Aorta (tissue), 5 donors: ENCODE measurements at regions not wholly inside any gene's neighbourhood (a gene's known extent, or its start where the extent isn't known, plus 50 kb on each side); places are given as distances from the start of the nearest gene placed in this dataset.
"Not testable (repeated sequence)": the region's sequence is repeated elsewhere in the genome, so short reads cannot be mapped to it uniquely, and the experiment has no call there.

Experiments used
- ATAC-seq: fragments of 200-7000 bp; cut with Tn5 transposase; one replicate; pipeline ENCODE4 v1.9.1; 2022; ENCODE audit warnings: moderate library complexity; ENCODE audit not compliant: low FRiP score
- DNase-seq, 2 donors: peaks; one replicate each; pipeline ENCODE4 v3.0.0-alpha.2; 2020
- H3K27ac ChIP-seq, 2 donors: one replicate each; pipeline ENCODE4 v1.5.1; 2013; ENCODE audit warnings: low read length in 2 of 2, mild to moderate bottlenecking in 2 of 2, moderate library complexity in 2 of 2, control low read depth in 1 of 2, inconsistent platforms in 1 of 2, low read depth in 1 of 2
- H3K27me3 ChIP-seq, 2 donors: one replicate each; pipeline ENCODE4 v1.6.1; 2013; ENCODE audit warnings: control low read depth in 1 of 2, low read length in 1 of 2, mild to moderate bottlenecking in 1 of 2, moderate library complexity in 1 of 2; ENCODE audit not compliant: insufficient read depth in 2 of 2, control insufficient read depth in 1 of 2
- H3K36me3 ChIP-seq, 2 donors: one replicate each; pipeline ENCODE4 v1.6.1; 2013; ENCODE audit warnings: control low read depth in 1 of 2, low read length in 1 of 2, mild to moderate bottlenecking in 1 of 2; ENCODE audit not compliant: insufficient read depth in 2 of 2, control insufficient read depth in 1 of 2
- H3K4me1 ChIP-seq, 2 donors: one replicate each; pipeline ENCODE4 v1.6.1; 2013; ENCODE audit warnings: low read length in 2 of 2, control low read depth in 1 of 2, mild to moderate bottlenecking in 1 of 2, moderate library complexity in 1 of 2; ENCODE audit not compliant: insufficient read depth in 2 of 2, control insufficient read depth in 1 of 2
- H3K4me3 ChIP-seq, 2 donors: one replicate each; pipeline ENCODE4 v1.5.1; 2013; ENCODE audit warnings: low read length in 2 of 2, control low read depth in 1 of 2, mild to moderate bottlenecking in 1 of 2
- H3K9me3 ChIP-seq: one replicate; pipeline ENCODE4 v1.6.1; 2013; ENCODE audit warnings: mild to moderate bottlenecking, low read length; ENCODE audit not compliant: control insufficient read depth
- WGBS, 2 donors: extraction: QIAGEN DNeasy Blood & Tissue Kit; methylation state at CpG; one replicate each; pipeline ENCODE4 v1.1.7; 2013; 5-methylcytosine and 5-hydroxymethylcytosine counted together
- intact Hi-C, 2 donors: fragments of 100-400 bp; cut with DNase I; formaldehyde crosslinking; loops; one replicate each; pipeline versions ENCODE4 v1.14.2 to v1.15.0; 2022
- donor health status: healthy with polysubstance abuse.
- donor health status: Bipolar disorder and iron deficiency.
- donor health status: DM: no; HTN: no; CAD: no.
- donor health status: DM: no; HTN: no; CAD: no.
- donor health status: DM: yes; HTN: yes; CAD: no.

- no peak overlapping the region for H3K4me3 ChIP-seq
- intact Hi-C loops, result no loop called here
- 89 to 96% methylated on average over 1 of the region's 1 CpG for WGBS, 2 donors
- H3K9me3 ChIP-seq, result no peaks in the 10 kb centered on the region
- no peaks in the 10 kb centered on the region for H3K27me3 ChIP-seq
- H3K27ac ChIP-seq, result no peak overlapping the region
- ATAC-seq, result no peak
- no peak for DNase-seq
- H3K4me1 ChIP-seq, result no peaks in the 10 kb centered on the region
- no peaks in the 10 kb centered on the region for H3K36me3 ChIP-seq
These were observed 455.5 kb upstream of the MGAT4C start for GRCh38 chr12:86711731-86712130.

GRCh38 chr12:86710109-86710508 is 453.9 kb upstream of the MGAT4C start:
- intact Hi-C loops, result no loop called here
- no peaks in the 10 kb centered on the region for H3K4me1 ChIP-seq

GRCh38 chr12:86709017-86709416 is 452.8 kb upstream of the MGAT4C start:
- DNase-seq, H3K36me3 ChIP-seq, ATAC-seq, H3K27me3 ChIP-seq, intact Hi-C loops, H3K9me3 ChIP-seq, H3K4me3 ChIP-seq, H3K27ac ChIP-seq, H3K4me1 ChIP-seq: not testable (repeated sequence)
- 80 to 82% methylated on average over 3 of the region's 3 CpGs for WGBS, 2 donors

More at GRCh38 chr12:86710109-86710508, 453.9 kb upstream of the MGAT4C start:
- no peaks in the 10 kb centered on the region for H3K36me3 ChIP-seq
- H3K27me3 ChIP-seq, result no peaks in the 10 kb centered on the region
- no peak overlapping the region for H3K27ac ChIP-seq
- no peak overlapping the region for H3K4me3 ChIP-seq
- ATAC-seq (no peak), DNase-seq (no peak)
- H3K9me3 ChIP-seq, result no peaks in the 10 kb centered on the region

GRCh38 chr12:86698641-86698980 is 442.4 kb upstream of the MGAT4C start:
- Histone ChIP-seq H3K4me3 (no peak overlapping the region), H3K27ac (no peak overlapping the region), H3K4me1 (no peaks in the 10 kb centered on the region), H3K27me3 (no peaks in the 10 kb centered on the region), H3K36me3 (no peaks in the 10 kb centered on the region), H3K9me3 (no peaks in the 10 kb centered on the region)
- no peak for ATAC-seq
- no peak for DNase-seq
- WGBS, 2 donors, result 44 to 50% methylated on average over 2 of the region's 2 CpGs
- intact Hi-C loops, result no loop called here

- no peak for DNase-seq
- no peak overlapping the region for H3K27ac ChIP-seq
These were observed 441.9 kb upstream of the MGAT4C start for GRCh38 chr12:86697916-86698640.

GRCh38 chr12:86683568-86684304 is 427.5 kb upstream of the MGAT4C start:
- 50 to 52% methylated on average over 6 of the region's 6 CpGs for WGBS, 2 donors
- intact Hi-C loops, result no loop called here
- ATAC-seq, result no peak

More at GRCh38 chr12:86697916-86698640, 441.9 kb upstream of the MGAT4C start:
- 82 to 93% methylated on average over 2 of the region's 2 CpGs for WGBS, 2 donors
- no peak for ATAC-seq
- H3K4me3 ChIP-seq, result no peak overlapping the region
- no peaks in the 10 kb centered on the region for H3K36me3 ChIP-seq
- no peaks in the 10 kb centered on the region for H3K9me3 ChIP-seq
- intact Hi-C loops, result no loop called here
- no peaks in the 10 kb centered on the region for H3K27me3 ChIP-seq
- no peaks in the 10 kb centered on the region for H3K4me1 ChIP-seq

GRCh38 chr12:86681060-86681459 is 424.9 kb upstream of the MGAT4C start:
- no peaks in the 10 kb centered on the region for H3K9me3 ChIP-seq
- H3K36me3 ChIP-seq, result no peaks in the 10 kb centered on the region
- ATAC-seq (no peak), DNase-seq (no peak)
- H3K27me3 ChIP-seq, result no peaks in the 10 kb centered on the region
- intact Hi-C loops, result no loop called here
- H3K27ac ChIP-seq, result no peak overlapping the region
- H3K4me3 ChIP-seq, result no peak overlapping the region
- 60 to 67% methylated on average over 1 of the region's 1 CpG for WGBS, 2 donors
- H3K4me1 ChIP-seq, result no peaks in the 10 kb centered on the region

More at GRCh38 chr12:86683568-86684304, 427.5 kb upstream of the MGAT4C start:
- DNase-seq, result no peak
- Histone ChIP-seq H3K9me3 (no peaks in the 10 kb centered on the region), H3K27ac (no peak overlapping the region), H3K27me3 (no peaks in the 10 kb centered on the region), H3K4me3 (no peak overlapping the region), H3K4me1 (no peaks in the 10 kb centered on the region), H3K36me3 (no peaks in the 10 kb centered on the region)

GRCh38 chr12:86675197-86675596 is 419.0 kb upstream of the MGAT4C start:
- intact Hi-C loops, result no loop called here
- no peaks in the 10 kb centered on the region for H3K27me3 ChIP-seq
- H3K4me1 ChIP-seq, result no peaks in the 10 kb centered on the region
- DNase-seq (no peak), ATAC-seq (no peak)
- WGBS, 2 donors, result 28 to 52% methylated on average over 3 of the region's 3 CpGs
- H3K9me3 ChIP-seq, result no peaks in the 10 kb centered on the region
- H3K4me3 ChIP-seq, result no peak overlapping the region
- H3K36me3 ChIP-seq, result no peaks in the 10 kb centered on the region
- H3K27ac ChIP-seq, result no peak overlapping the region

GRCh38 chr12:86670986-86671385 is 414.8 kb upstream of the MGAT4C start:
- intact Hi-C loops, result no loop called here
- H3K36me3 ChIP-seq, result no peaks in the 10 kb centered on the region
- H3K9me3 ChIP-seq, result no peaks in the 10 kb centered on the region
- DNase-seq (no peak), ATAC-seq (no peak)
- H3K4me3 ChIP-seq, result no peak overlapping the region
- 25 to 36% methylated on average over 4 of the region's 4 CpGs for WGBS, 2 donors
- no peaks in the 10 kb centered on the region for H3K4me1 ChIP-seq
- H3K27ac ChIP-seq, result no peak overlapping the region
- no peaks in the 10 kb centered on the region for H3K27me3 ChIP-seq
